22Rv1 (cell line): ENCODE measurements at regions not wholly inside any gene's neighbourhood (a gene's known extent, or its start where the extent isn't known, plus 50 kb on each side); places are given as distances from the start of the nearest gene placed in this dataset.

Experiments used
- ZFX ChIP-seq: fragments of 450-650 bp; IDR thresholded peaks from 2 replicates; pipeline ENCODE4 v1.6.1; 2017; ENCODE audit warnings: antibody characterized with exemption, borderline replicate concordance
- TF ChIP-seq, protein P1 (sequence below): fragments of 450-650 bp; IDR thresholded peaks from 2 replicates; pipeline ENCODE4 v1.5.1; 2017; ENCODE audit warnings: mild to moderate bottlenecking

DNA sequence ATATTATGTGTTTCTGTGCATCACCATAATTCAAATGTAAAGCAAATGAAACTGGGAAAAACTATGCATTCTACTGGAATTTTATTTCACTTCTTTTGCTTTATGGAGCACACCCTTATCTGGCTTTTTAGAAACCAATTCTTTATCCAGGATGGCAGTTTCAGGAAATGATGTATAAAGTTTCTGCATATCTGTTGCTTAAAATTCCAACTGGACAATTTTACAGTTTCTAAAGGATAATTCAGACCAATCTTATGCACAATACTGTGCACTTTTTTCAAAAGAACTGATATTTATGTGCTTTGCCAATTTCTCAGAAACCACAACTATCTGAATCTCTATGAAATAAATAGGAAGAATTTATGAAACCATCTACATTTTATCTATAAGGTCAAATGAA, 246.5 kb upstream of the MIR17HG start:
- TF ChIP-seq, protein P1, sequence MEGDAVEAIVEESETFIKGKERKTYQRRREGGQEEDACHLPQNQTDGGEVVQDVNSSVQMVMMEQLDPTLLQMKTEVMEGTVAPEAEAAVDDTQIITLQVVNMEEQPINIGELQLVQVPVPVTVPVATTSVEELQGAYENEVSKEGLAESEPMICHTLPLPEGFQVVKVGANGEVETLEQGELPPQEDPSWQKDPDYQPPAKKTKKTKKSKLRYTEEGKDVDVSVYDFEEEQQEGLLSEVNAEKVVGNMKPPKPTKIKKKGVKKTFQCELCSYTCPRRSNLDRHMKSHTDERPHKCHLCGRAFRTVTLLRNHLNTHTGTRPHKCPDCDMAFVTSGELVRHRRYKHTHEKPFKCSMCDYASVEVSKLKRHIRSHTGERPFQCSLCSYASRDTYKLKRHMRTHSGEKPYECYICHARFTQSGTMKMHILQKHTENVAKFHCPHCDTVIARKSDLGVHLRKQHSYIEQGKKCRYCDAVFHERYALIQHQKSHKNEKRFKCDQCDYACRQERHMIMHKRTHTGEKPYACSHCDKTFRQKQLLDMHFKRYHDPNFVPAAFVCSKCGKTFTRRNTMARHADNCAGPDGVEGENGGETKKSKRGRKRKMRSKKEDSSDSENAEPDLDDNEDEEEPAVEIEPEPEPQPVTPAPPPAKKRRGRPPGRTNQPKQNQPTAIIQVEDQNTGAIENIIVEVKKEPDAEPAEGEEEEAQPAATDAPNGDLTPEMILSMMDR, result no peak
- TF ChIP-seq ZFX, result no peak
